Keratinocyte (primary cell): ENCODE measurements at regions not wholly inside any gene's neighbourhood (a gene's known extent, or its start where the extent isn't known, plus 50 kb on each side); places are given as distances from the start of the nearest gene placed in this dataset.

Source experiments
- EZH2 ChIP-seq: IDR thresholded peaks from one replicate; pipeline ENCODE4 v1.6.1; 2012; ENCODE audit warnings: inconsistent platforms, mild to moderate bottlenecking, low read length, moderate library complexity
- TF ChIP-seq, protein P1 (sequence below), 3 experiments: IDR thresholded peaks in 1 of 3; conservative IDR thresholded peaks in 1 of 3; optimal IDR thresholded peaks in 1 of 3; 2 replicates in 2 of 3; 3 replicates in 1 of 3; pipeline versions ENCODE3 to v1.5.1; 2011; ENCODE audit warnings: low read length in 3 of 3, mild to moderate bottlenecking in 3 of 3, moderate library complexity in 2 of 3, control low read depth in 1 of 3, inconsistent platforms in 1 of 3; ENCODE audit not compliant: insufficient read depth in 2 of 3; ENCODE audit errors: extremely low read depth in 1 of 3

- TF ChIP-seq, protein P1, sequence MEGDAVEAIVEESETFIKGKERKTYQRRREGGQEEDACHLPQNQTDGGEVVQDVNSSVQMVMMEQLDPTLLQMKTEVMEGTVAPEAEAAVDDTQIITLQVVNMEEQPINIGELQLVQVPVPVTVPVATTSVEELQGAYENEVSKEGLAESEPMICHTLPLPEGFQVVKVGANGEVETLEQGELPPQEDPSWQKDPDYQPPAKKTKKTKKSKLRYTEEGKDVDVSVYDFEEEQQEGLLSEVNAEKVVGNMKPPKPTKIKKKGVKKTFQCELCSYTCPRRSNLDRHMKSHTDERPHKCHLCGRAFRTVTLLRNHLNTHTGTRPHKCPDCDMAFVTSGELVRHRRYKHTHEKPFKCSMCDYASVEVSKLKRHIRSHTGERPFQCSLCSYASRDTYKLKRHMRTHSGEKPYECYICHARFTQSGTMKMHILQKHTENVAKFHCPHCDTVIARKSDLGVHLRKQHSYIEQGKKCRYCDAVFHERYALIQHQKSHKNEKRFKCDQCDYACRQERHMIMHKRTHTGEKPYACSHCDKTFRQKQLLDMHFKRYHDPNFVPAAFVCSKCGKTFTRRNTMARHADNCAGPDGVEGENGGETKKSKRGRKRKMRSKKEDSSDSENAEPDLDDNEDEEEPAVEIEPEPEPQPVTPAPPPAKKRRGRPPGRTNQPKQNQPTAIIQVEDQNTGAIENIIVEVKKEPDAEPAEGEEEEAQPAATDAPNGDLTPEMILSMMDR (optimal IDR thresholded peaks at IDR 0.05 in 1 of 3, IDR thresholded peaks at IDR 0.05 in 1 of 3, conservative IDR thresholded peaks at IDR 0.05 in 1 of 3; ENCODE audit: extremely low read depth in 1 of 3, insufficient read depth in 2 of 3, low read length in 3 of 3) = no peak
- TF ChIP-seq EZH2 = no peak
These were observed 59.2 kb downstream of the INHBB start for GRCh38 chr2:120404941-120405758.
